ENCODE measurements at regions not wholly inside any gene's neighbourhood (a gene's known extent, or its start where the extent isn't known, plus 50 kb on each side); places are given as distances from the start of the nearest gene placed in this dataset.

DNA sequence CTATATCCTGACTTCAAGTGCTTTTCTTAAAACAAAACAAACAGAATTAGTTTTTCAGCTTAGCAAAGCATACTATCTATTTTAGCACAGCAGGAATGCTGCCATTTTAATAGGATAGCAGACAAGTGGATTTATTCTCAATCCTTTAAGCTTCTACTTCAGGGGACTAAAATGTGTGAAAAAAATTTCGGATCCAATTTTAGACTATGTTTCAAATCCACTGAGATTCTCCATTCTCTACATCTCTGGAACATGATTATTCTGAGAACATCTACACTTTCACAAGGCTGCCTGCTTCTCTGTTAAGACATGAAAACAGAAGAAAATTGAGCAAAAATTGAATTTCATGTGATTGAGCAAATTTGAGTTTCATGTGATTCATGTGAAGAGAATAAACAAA lies 1321.3 kb downstream of the HACE1 start:
- CTCF ChIA-PET, result no interaction called here
- POLR2A ChIA-PET, result no interaction called here
- DNase-seq (ENCODE audit: extremely low spot score), result no peak
- TF ChIP-seq TARDBP (IDR thresholded peaks at IDR 0.05), result no peak
- no peak for TF ChIP-seq FOXM1 (IDR thresholded peaks at IDR 0.05; ENCODE audit: borderline replicate concordance)
- TF ChIP-seq SUZ12 (IDR thresholded peaks at IDR 0.05), result no peak
- no peak for TF ChIP-seq ELF4 (IDR thresholded peaks at IDR 0.05)
- no peak for TF ChIP-seq ZNF384 (IDR thresholded peaks at IDR 0.05)
- no peak for TF ChIP-seq FOXA1 (IDR thresholded peaks at IDR 0.05)
- no peak for TF ChIP-seq L3MBTL2 (conservative IDR thresholded peaks at IDR 0.05)
- no peak for TF ChIP-seq FOXK2 (IDR thresholded peaks at IDR 0.05)
- TF ChIP-seq, protein P1, sequence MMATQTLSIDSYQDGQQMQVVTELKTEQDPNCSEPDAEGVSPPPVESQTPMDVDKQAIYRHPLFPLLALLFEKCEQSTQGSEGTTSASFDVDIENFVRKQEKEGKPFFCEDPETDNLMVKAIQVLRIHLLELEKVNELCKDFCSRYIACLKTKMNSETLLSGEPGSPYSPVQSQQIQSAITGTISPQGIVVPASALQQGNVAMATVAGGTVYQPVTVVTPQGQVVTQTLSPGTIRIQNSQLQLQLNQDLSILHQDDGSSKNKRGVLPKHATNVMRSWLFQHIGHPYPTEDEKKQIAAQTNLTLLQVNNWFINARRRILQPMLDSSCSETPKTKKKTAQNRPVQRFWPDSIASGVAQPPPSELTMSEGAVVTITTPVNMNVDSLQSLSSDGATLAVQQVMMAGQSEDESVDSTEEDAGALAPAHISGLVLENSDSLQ (IDR thresholded peaks at IDR 0.05), result no peak; the same call in 1 of the 2 replicates
- TF ChIP-seq ARNT (IDR thresholded peaks at IDR 0.05), result no peak
- TF ChIP-seq CTBP1 (IDR thresholded peaks at IDR 0.05; ENCODE audit: borderline replicate concordance), result no peak
- TF ChIP-seq LEF1 (IDR thresholded peaks at IDR 0.05; ENCODE audit: borderline replicate concordance), result no peak
- no peak for TF ChIP-seq HDGF (IDR thresholded peaks at IDR 0.05; ENCODE audit: borderline replicate concordance)
- no peak for TF ChIP-seq BHLHE40 (IDR thresholded peaks at IDR 0.05; ENCODE audit: borderline replicate concordance)

DNA sequence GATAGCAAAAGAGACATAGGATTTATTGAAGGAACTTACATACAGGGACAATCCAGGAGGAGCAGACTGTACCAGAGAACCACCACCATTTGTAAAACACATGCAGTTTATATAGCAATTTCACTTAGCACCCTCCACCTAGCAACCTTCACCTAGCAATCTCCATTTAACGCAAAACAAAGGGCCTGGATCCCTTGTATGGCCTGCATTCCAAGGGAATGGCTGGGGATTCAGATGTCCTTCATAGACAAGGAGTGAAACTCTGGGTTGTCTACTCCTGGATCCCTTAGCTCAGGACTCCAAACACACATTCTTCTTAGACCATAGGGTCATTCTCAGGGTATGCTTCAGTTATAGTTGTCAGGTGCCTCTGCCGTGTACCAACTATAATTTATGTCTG lies 1324.9 kb downstream of the HACE1 start:
- no peak for TF ChIP-seq HDGF (IDR thresholded peaks at IDR 0.05; ENCODE audit: borderline replicate concordance)
- no peak for TF ChIP-seq FOXA1 (IDR thresholded peaks at IDR 0.05)
- no peak for TF ChIP-seq NFRKB (IDR thresholded peaks at IDR 0.05)
- TF ChIP-seq L3MBTL2 (conservative IDR thresholded peaks at IDR 0.05), result no peak
- TF ChIP-seq FOXM1 (IDR thresholded peaks at IDR 0.05; ENCODE audit: borderline replicate concordance), result no peak
- TF ChIP-seq SP1 (IDR thresholded peaks at IDR 0.05), result no peak
- TF ChIP-seq BHLHE40 (IDR thresholded peaks at IDR 0.05; ENCODE audit: borderline replicate concordance), result no peak
- no peak for TF ChIP-seq FOXK2 (IDR thresholded peaks at IDR 0.05)
- TF ChIP-seq TARDBP (IDR thresholded peaks at IDR 0.05), result no peak
- no peak for TF ChIP-seq ARNT (IDR thresholded peaks at IDR 0.05)
- TF ChIP-seq ZNF384 (IDR thresholded peaks at IDR 0.05), result no peak
- TF ChIP-seq ELF4 (IDR thresholded peaks at IDR 0.05), result no peak
- no peak for TF ChIP-seq SUZ12 (IDR thresholded peaks at IDR 0.05)
- no peak for DNase-seq (ENCODE audit: extremely low spot score)
- ChIA-PET CTCF (no interaction called here), POLR2A (no interaction called here)

DNA sequence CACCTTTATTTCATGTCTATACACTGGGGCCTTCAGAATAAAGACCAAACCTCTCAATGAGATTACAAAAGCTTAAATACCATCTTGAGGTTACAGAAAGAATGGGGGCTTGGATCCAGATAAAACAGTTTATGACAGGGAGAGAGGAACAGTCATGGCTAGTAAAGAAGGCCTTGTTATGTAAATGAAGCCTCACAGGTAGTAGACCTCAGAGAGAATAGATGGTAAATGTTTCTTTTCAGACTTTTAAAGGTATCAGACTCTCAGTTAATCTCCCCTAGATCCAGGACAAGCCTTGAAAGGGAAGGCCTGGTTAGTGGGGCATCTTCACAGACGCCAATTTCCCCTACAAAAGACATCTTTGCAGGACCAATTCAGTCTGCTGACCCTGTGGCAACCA lies 1325.6 kb downstream of the HACE1 start:
- CTCF ChIA-PET, result no interaction called here
- TF ChIP-seq SUZ12 (IDR thresholded peaks at IDR 0.05) (no peak), CTBP1 (IDR thresholded peaks at IDR 0.05; ENCODE audit: borderline replicate concordance) (no peak), FOXK2 (IDR thresholded peaks at IDR 0.05) (no peak), HDGF (IDR thresholded peaks at IDR 0.05; ENCODE audit: borderline replicate concordance) (no peak), L3MBTL2 (conservative IDR thresholded peaks at IDR 0.05) (no peak), SP1 (IDR thresholded peaks at IDR 0.05) (no peak), FOXA1 (IDR thresholded peaks at IDR 0.05) (no peak), LEF1 (IDR thresholded peaks at IDR 0.05; ENCODE audit: borderline replicate concordance) (no peak), FOXM1 (IDR thresholded peaks at IDR 0.05; ENCODE audit: borderline replicate concordance) (no peak), TARDBP (IDR thresholded peaks at IDR 0.05) (no peak), ARNT (IDR thresholded peaks at IDR 0.05) (no peak), NFRKB (IDR thresholded peaks at IDR 0.05) (no peak), BHLHE40 (IDR thresholded peaks at IDR 0.05; ENCODE audit: borderline replicate concordance) (no peak), ELF4 (IDR thresholded peaks at IDR 0.05) (no peak), ZNF384 (IDR thresholded peaks at IDR 0.05) (no peak)
- TF ChIP-seq, protein P1 (IDR thresholded peaks at IDR 0.05), result no peak
- DNase-seq (ENCODE audit: extremely low spot score), result no peak
- POLR2A ChIA-PET, result no interaction called here

DNA sequence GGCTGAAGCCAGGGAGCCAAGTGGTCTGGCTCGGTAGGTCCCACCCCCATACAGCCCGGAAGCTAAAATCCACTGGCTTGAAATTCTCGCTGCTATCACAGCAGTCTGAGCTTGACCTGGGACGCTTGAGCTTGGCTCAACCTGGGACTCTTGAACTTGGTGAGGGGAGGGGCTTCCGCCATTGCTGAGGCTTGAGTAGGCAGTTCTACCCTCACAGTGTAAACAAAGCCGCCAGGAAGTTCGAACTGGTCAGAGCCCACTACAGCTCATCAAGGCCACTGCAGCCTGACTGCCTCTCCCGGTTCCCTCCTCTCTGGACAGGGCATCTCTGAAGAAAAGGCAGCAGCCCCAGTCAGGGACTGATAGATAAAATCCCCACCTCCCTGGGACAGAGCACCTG lies 1337.7 kb downstream of the HACE1 start:
- TF ChIP-seq L3MBTL2 (conservative IDR thresholded peaks at IDR 0.05) (no peak), CTBP1 (IDR thresholded peaks at IDR 0.05; ENCODE audit: borderline replicate concordance) (no peak), LEF1 (IDR thresholded peaks at IDR 0.05; ENCODE audit: borderline replicate concordance) (no peak), BHLHE40 (IDR thresholded peaks at IDR 0.05; ENCODE audit: borderline replicate concordance) (no peak), FOXM1 (IDR thresholded peaks at IDR 0.05; ENCODE audit: borderline replicate concordance) (no peak), ZNF384 (IDR thresholded peaks at IDR 0.05) (no peak)
- DNase-seq (ENCODE audit: extremely low spot score), result no peak
- POLR2A ChIA-PET, result no interaction called here
- CTCF ChIA-PET, result no interaction called here

DNA sequence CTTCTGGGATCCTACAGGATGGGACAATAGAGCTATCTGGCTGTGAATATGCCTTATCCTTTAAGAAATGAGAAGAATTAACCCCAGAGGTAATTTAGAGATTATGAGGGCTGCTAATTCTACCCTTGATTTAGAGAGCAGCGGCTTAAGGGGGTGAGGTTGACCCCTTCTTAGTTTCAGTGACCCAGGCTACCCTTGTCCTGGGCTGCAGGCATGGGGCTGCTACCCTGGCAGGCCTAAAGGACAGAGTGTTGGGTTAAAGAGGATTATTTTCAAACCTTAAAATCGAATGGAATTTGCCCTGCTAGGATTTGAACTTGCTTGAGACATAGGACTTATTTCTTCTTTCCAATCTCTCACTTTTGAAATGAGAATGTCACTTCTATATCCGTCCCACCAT lies 1343.4 kb downstream of the HACE1 start:
- no peak for DNase-seq (ENCODE audit: extremely low spot score)
- TF ChIP-seq FOXA1 (IDR thresholded peaks at IDR 0.05), result no peak
- no peak for TF ChIP-seq LEF1 (IDR thresholded peaks at IDR 0.05; ENCODE audit: borderline replicate concordance)
- TF ChIP-seq FOXM1 (IDR thresholded peaks at IDR 0.05; ENCODE audit: borderline replicate concordance), result no peak
- TF ChIP-seq SUZ12 (IDR thresholded peaks at IDR 0.05), result no peak
- no peak for TF ChIP-seq FOXK2 (IDR thresholded peaks at IDR 0.05)
- TF ChIP-seq, protein P1 (IDR thresholded peaks at IDR 0.05), result no peak
- TF ChIP-seq BHLHE40 (IDR thresholded peaks at IDR 0.05; ENCODE audit: borderline replicate concordance), result no peak
- no peak for TF ChIP-seq TARDBP (IDR thresholded peaks at IDR 0.05)
- no peak for TF ChIP-seq ZNF384 (IDR thresholded peaks at IDR 0.05)
- no peak for TF ChIP-seq NFRKB (IDR thresholded peaks at IDR 0.05)
- no peak for TF ChIP-seq SP1 (IDR thresholded peaks at IDR 0.05)
- TF ChIP-seq ARNT (IDR thresholded peaks at IDR 0.05), result no peak
- no peak for TF ChIP-seq L3MBTL2 (conservative IDR thresholded peaks at IDR 0.05)
- TF ChIP-seq ELF4 (IDR thresholded peaks at IDR 0.05), result no peak
- TF ChIP-seq HDGF (IDR thresholded peaks at IDR 0.05; ENCODE audit: borderline replicate concordance), result no peak
- no peak for TF ChIP-seq CTBP1 (IDR thresholded peaks at IDR 0.05; ENCODE audit: borderline replicate concordance)
- CTCF ChIA-PET, result no interaction called here
- POLR2A ChIA-PET, result no interaction called here

DNA sequence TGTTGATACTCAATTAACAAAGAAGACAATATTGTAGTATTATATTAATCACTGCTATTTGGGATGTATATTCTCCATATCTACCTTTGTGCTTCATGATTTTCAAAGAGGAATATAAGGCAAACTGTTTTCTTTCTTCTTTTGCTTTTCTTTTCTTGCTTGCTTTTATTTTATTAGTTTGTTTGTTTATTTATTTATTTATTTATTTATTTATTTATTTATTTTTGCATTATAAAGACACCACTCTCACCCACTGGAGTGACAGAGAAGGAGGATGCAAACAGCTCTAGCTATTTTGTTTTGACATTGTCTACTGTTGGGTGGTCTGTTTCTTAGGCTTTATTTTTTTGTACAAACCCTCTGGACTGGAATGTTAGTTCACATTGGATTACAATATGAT lies 1352.7 kb downstream of the HACE1 start:
- CTCF ChIA-PET, result no interaction called here
- DNase-seq (ENCODE audit: extremely low spot score), result no peak
- TF ChIP-seq ZNF384 (IDR thresholded peaks at IDR 0.05) (no peak), FOXM1 (IDR thresholded peaks at IDR 0.05; ENCODE audit: borderline replicate concordance) (no peak), L3MBTL2 (conservative IDR thresholded peaks at IDR 0.05) (no peak), NFRKB (IDR thresholded peaks at IDR 0.05) (no peak), ELF4 (IDR thresholded peaks at IDR 0.05) (no peak), HDGF (IDR thresholded peaks at IDR 0.05; ENCODE audit: borderline replicate concordance) (no peak), SP1 (IDR thresholded peaks at IDR 0.05) (no peak), BHLHE40 (IDR thresholded peaks at IDR 0.05; ENCODE audit: borderline replicate concordance) (no peak), FOXA1 (IDR thresholded peaks at IDR 0.05) (no peak), CTBP1 (IDR thresholded peaks at IDR 0.05; ENCODE audit: borderline replicate concordance) (no peak), TARDBP (IDR thresholded peaks at IDR 0.05) (no peak), SUZ12 (IDR thresholded peaks at IDR 0.05) (no peak), FOXK2 (IDR thresholded peaks at IDR 0.05) (no peak), ARNT (IDR thresholded peaks at IDR 0.05) (no peak), LEF1 (IDR thresholded peaks at IDR 0.05; ENCODE audit: borderline replicate concordance) (no peak)
- TF ChIP-seq, protein P1 (IDR thresholded peaks at IDR 0.05), result no peak
- POLR2A ChIA-PET, result no interaction called here
